ENCODE measurements at regions not wholly inside any gene's neighbourhood (a gene's known extent, or its start where the extent isn't known, plus 50 kb on each side); places are given as distances from the start of the nearest gene placed in this dataset.

GRCh38 chr4:177087060-177087459, 222.6 kb upstream of the NEIL3 start:
- TF ChIP-seq CTCF (IDR thresholded peaks at IDR 0.05), result no peak
- TF ChIP-seq POLR2A (IDR thresholded peaks at IDR 0.05), result no peak

All from adrenal gland (tissue), 5 donors.